ENCODE measurements at regions not wholly inside any gene's neighbourhood (a gene's known extent, or its start where the extent isn't known, plus 50 kb on each side); places are given as distances from the start of the nearest gene placed in this dataset.
A peak's percentile ranks its signal among the peaks of the same experiment; 100 is the strongest.
"Not testable (repeated sequence)": the region's sequence is repeated elsewhere in the genome, so short reads cannot be mapped to it uniquely, and the experiment has no call there.

- H3K36me3 ChIP-seq (ENCODE audit: insufficient read depth, low read length) = no peaks in the 10 kb centered on the region
- no peak overlapping the region for H3K9ac ChIP-seq (ENCODE audit: low read depth, low read length)
- no peaks in the 10 kb centered on the region for H3K4me1 ChIP-seq (ENCODE audit: control insufficient read depth, insufficient read depth, low read length)
- H3K4me2 ChIP-seq (ENCODE audit: low read length) = no peak overlapping the region
- no peaks in the 10 kb centered on the region for H3K9me3 ChIP-seq (replicated peaks; ENCODE audit: low read length)
- H3K4me3 ChIP-seq (ENCODE audit: low read length) = no peak overlapping the region
- no peaks in the 10 kb centered on the region for H3K27me3 ChIP-seq (ENCODE audit: control insufficient read depth, insufficient read depth, low read length)
Observed at GRCh38 chr18:25510096-25510495, 158.1 kb upstream of the ZNF521 start.

DNA sequence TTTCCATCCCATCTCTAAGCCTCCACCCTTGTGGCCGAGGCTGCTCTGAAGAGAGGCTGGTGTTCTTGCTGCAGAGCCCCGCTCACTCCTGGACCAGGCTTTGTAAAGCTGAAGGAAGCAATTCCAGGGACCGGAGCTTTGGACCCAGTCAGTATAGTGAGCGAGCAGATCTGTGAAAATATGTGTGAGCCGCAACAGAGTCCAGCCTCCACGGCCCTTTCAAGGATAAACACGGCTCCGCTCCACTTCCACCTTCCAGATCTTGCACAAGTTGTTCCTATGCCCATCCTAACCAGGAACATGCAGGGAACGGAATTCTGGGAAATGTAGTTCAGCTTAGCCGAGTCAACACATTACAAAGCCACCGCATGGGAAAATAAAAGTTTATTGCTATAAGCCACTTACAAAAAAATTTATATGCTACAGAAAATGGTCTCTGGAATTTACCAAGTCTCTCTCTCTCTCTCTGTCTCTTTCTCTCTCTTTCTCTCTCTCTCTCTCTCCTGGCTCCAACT lies 151.7 kb upstream of the ZNF521 start:
- peak overlapping the region; percentile 58 for H3K9ac ChIP-seq (ENCODE audit: low read depth, low read length)
- peak overlapping the region; percentile 77 for H3K4me3 ChIP-seq (ENCODE audit: low read length)
- no peaks in the 10 kb centered on the region for H3K36me3 ChIP-seq (ENCODE audit: insufficient read depth, low read length)
- H3K4me1 ChIP-seq (ENCODE audit: control insufficient read depth, insufficient read depth, low read length) = no peaks in the 10 kb centered on the region
- H3K27me3 ChIP-seq (ENCODE audit: control insufficient read depth, insufficient read depth, low read length) = no peaks in the 10 kb centered on the region
- H3K9me3 ChIP-seq (replicated peaks; ENCODE audit: low read length) = no peaks in the 10 kb centered on the region
- peak overlapping the region; percentile 90 for H3K4me2 ChIP-seq (ENCODE audit: low read length)

GRCh38 chr18:25497151-25497794 lies 145.3 kb upstream of the ZNF521 start:
- Histone ChIP-seq H3K36me3 (ENCODE audit: insufficient read depth, low read length) (no peaks in the 10 kb centered on the region), H3K4me1 (ENCODE audit: control insufficient read depth, insufficient read depth, low read length) (peaks cover 9% of the 10 kb centered on the region), H3K27me3 (ENCODE audit: control insufficient read depth, insufficient read depth, low read length) (no peaks in the 10 kb centered on the region), H3K4me2 (ENCODE audit: low read length) (no peak overlapping the region), H3K9ac (ENCODE audit: low read depth, low read length) (no peak overlapping the region), H3K4me3 (ENCODE audit: low read length) (no peak overlapping the region), H3K9me3 (replicated peaks; ENCODE audit: low read length) (no peaks in the 10 kb centered on the region)

GRCh38 chr18:25496544-25496943 lies 144.6 kb upstream of the ZNF521 start:
- H3K4me2 ChIP-seq (ENCODE audit: low read length) = no peak overlapping the region
- no peaks in the 10 kb centered on the region for H3K9me3 ChIP-seq (replicated peaks; ENCODE audit: low read length)
- H3K27me3 ChIP-seq (ENCODE audit: control insufficient read depth, insufficient read depth, low read length) = no peaks in the 10 kb centered on the region
- H3K4me1 ChIP-seq (ENCODE audit: control insufficient read depth, insufficient read depth, low read length) = peaks cover 9% of the 10 kb centered on the region
- no peak overlapping the region for H3K9ac ChIP-seq (ENCODE audit: low read depth, low read length)
- no peaks in the 10 kb centered on the region for H3K36me3 ChIP-seq (ENCODE audit: insufficient read depth, low read length)
- H3K4me3 ChIP-seq (ENCODE audit: low read length) = no peak overlapping the region

- no peak overlapping the region for H3K4me2 ChIP-seq (ENCODE audit: low read length)
- H3K4me3 ChIP-seq (ENCODE audit: low read length) = no peak overlapping the region
- no peaks in the 10 kb centered on the region for H3K27me3 ChIP-seq (ENCODE audit: control insufficient read depth, insufficient read depth, low read length)
- H3K4me1 ChIP-seq (ENCODE audit: control insufficient read depth, insufficient read depth, low read length) = peaks cover 9% of the 10 kb centered on the region
- H3K9me3 ChIP-seq (replicated peaks; ENCODE audit: low read length) = no peaks in the 10 kb centered on the region
- H3K36me3 ChIP-seq (ENCODE audit: insufficient read depth, low read length) = no peaks in the 10 kb centered on the region
- H3K9ac ChIP-seq (ENCODE audit: low read depth, low read length) = no peak overlapping the region
Observed at GRCh38 chr18:25495606-25496005, 143.6 kb upstream of the ZNF521 start.

DNA sequence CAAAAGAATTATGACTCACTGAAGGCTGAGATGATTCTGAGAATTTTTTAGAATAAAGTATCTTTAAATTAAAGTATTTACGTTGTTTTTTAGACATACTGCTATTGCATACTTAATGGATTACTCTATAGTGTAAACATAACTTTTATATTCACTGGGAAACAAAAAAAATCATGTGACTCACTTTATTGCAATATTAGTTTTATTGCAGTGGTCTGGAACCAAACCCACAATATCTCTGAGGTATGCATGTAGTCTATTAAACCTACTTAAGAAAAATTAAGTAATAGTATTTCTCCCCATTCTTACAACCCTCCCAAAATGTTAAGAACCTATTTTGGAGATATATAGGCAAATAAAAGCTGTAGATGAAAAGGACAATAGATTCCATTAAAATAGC lies 142.9 kb upstream of the ZNF521 start:
- no peaks in the 10 kb centered on the region for H3K36me3 ChIP-seq (ENCODE audit: insufficient read depth, low read length)
- no peak overlapping the region for H3K4me3 ChIP-seq (ENCODE audit: low read length)
- peak overlapping the region; percentile 5 for H3K4me2 ChIP-seq (ENCODE audit: low read length)
- no peaks in the 10 kb centered on the region for H3K27me3 ChIP-seq (ENCODE audit: control insufficient read depth, insufficient read depth, low read length)
- peaks cover 9% of the 10 kb centered on the region for H3K4me1 ChIP-seq (ENCODE audit: control insufficient read depth, insufficient read depth, low read length)
- H3K9me3 ChIP-seq (replicated peaks; ENCODE audit: low read length) = no peaks in the 10 kb centered on the region
- H3K9ac ChIP-seq (ENCODE audit: low read depth, low read length) = no peak overlapping the region

- no peak overlapping the region for H3K4me3 ChIP-seq (ENCODE audit: low read length)
- no peaks in the 10 kb centered on the region for H3K27me3 ChIP-seq (ENCODE audit: control insufficient read depth, insufficient read depth, low read length)
- no peaks in the 10 kb centered on the region for H3K36me3 ChIP-seq (ENCODE audit: insufficient read depth, low read length)
Observed at GRCh38 chr18:25493401-25493800, 141.4 kb upstream of the ZNF521 start.

GRCh38 chr18:25490316-25490715 lies 138.3 kb upstream of the ZNF521 start:
- H3K4me1 ChIP-seq (ENCODE audit: control insufficient read depth, insufficient read depth, low read length) = peaks cover 7% of the 10 kb centered on the region
- H3K9me3 ChIP-seq (replicated peaks; ENCODE audit: low read length) = no peaks in the 10 kb centered on the region
- no peak overlapping the region for H3K4me2 ChIP-seq (ENCODE audit: low read length)
- no peak overlapping the region for H3K4me3 ChIP-seq (ENCODE audit: low read length)
- H3K27me3 ChIP-seq (ENCODE audit: control insufficient read depth, insufficient read depth, low read length) = no peaks in the 10 kb centered on the region
- no peaks in the 10 kb centered on the region for H3K36me3 ChIP-seq (ENCODE audit: insufficient read depth, low read length)
- no peak overlapping the region for H3K9ac ChIP-seq (ENCODE audit: low read depth, low read length)

More at GRCh38 chr18:25493401-25493800, 141.4 kb upstream of the ZNF521 start:
- Histone ChIP-seq H3K4me2 (ENCODE audit: low read length) (no peak overlapping the region), H3K9me3 (replicated peaks; ENCODE audit: low read length) (no peaks in the 10 kb centered on the region), H3K4me1 (ENCODE audit: control insufficient read depth, insufficient read depth, low read length) (peaks cover 9% of the 10 kb centered on the region), H3K9ac (ENCODE audit: low read depth, low read length) (no peak overlapping the region)

- Histone ChIP-seq H3K4me3 (ENCODE audit: low read length) (no peak overlapping the region), H3K36me3 (ENCODE audit: insufficient read depth, low read length) (no peaks in the 10 kb centered on the region), H3K4me1 (ENCODE audit: control insufficient read depth, insufficient read depth, low read length) (peaks cover under 1% of the 10 kb centered on the region), H3K9ac (ENCODE audit: low read depth, low read length) (no peak overlapping the region), H3K9me3 (replicated peaks; ENCODE audit: low read length) (no peaks in the 10 kb centered on the region), H3K4me2 (ENCODE audit: low read length) (no peak overlapping the region), H3K27me3 (ENCODE audit: control insufficient read depth, insufficient read depth, low read length) (peaks cover 5% of the 10 kb centered on the region)
Observed at GRCh38 chr18:25473008-25473407, 121.0 kb upstream of the ZNF521 start.

GRCh38 chr18:25470756-25471524 lies 119.0 kb upstream of the ZNF521 start:
- H3K4me3 ChIP-seq (ENCODE audit: low read length); H3K27me3 ChIP-seq (ENCODE audit: control insufficient read depth, insufficient read depth, low read length); H3K36me3 ChIP-seq (ENCODE audit: insufficient read depth, low read length); H3K9me3 ChIP-seq (replicated peaks; ENCODE audit: low read length); H3K4me2 ChIP-seq (ENCODE audit: low read length); H3K9ac ChIP-seq (ENCODE audit: low read depth, low read length): not testable (repeated sequence)
- peaks cover 19% of the 10 kb centered on the region for H3K4me1 ChIP-seq (ENCODE audit: control insufficient read depth, insufficient read depth, low read length)

GRCh38 chr18:25470062-25470461 lies 118.1 kb upstream of the ZNF521 start:
- Histone ChIP-seq H3K9ac (ENCODE audit: low read depth, low read length) (no peak overlapping the region), H3K27me3 (ENCODE audit: control insufficient read depth, insufficient read depth, low read length) (no peaks in the 10 kb centered on the region), H3K4me3 (ENCODE audit: low read length) (no peak overlapping the region), H3K4me2 (ENCODE audit: low read length) (no peak overlapping the region), H3K9me3 (replicated peaks; ENCODE audit: low read length) (no peaks in the 10 kb centered on the region), H3K4me1 (ENCODE audit: control insufficient read depth, insufficient read depth, low read length) (peaks cover 19% of the 10 kb centered on the region), H3K36me3 (ENCODE audit: insufficient read depth, low read length) (no peaks in the 10 kb centered on the region)

- no peak overlapping the region for H3K4me2 ChIP-seq (ENCODE audit: low read length)
Observed at GRCh38 chr18:25469489-25469888, 117.5 kb upstream of the ZNF521 start.

More at GRCh38 chr18:25469489-25469888, 117.5 kb upstream of the ZNF521 start:
- H3K27me3 ChIP-seq (ENCODE audit: control insufficient read depth, insufficient read depth, low read length) = no peaks in the 10 kb centered on the region
- H3K36me3 ChIP-seq (ENCODE audit: insufficient read depth, low read length) = no peaks in the 10 kb centered on the region
- no peak overlapping the region for H3K9ac ChIP-seq (ENCODE audit: low read depth, low read length)
- H3K4me1 ChIP-seq (ENCODE audit: control insufficient read depth, insufficient read depth, low read length) = peaks cover 25% of the 10 kb centered on the region
- no peak overlapping the region for H3K4me3 ChIP-seq (ENCODE audit: low read length)
- H3K9me3 ChIP-seq (replicated peaks; ENCODE audit: low read length) = no peaks in the 10 kb centered on the region

Measured in skeletal muscle satellite cell (primary cell).